Spleen (tissue), 7 donors: ENCODE measurements at regions not wholly inside any gene's neighbourhood (a gene's known extent, or its start where the extent isn't known, plus 50 kb on each side); places are given as distances from the start of the nearest gene placed in this dataset.
"Not testable (repeated sequence)": the region's sequence is repeated elsewhere in the genome, so short reads cannot be mapped to it uniquely, and the experiment has no call there.

Experiments used
- POLR2A ChIP-seq, 3 donors: fragments of 450-650 bp; IDR thresholded peaks; one replicate each; pipeline ENCODE4 v1.5.1; 2017; ENCODE audit warnings: antibody characterized with exemption in 3 of 3, mild to moderate bottlenecking in 1 of 3
- POLR2AphosphoS5 ChIP-seq, 3 donors: sonication (generic); formaldehyde crosslinking; IDR thresholded peaks; one replicate each; pipeline ENCODE4 v1.5.1; 2017; ENCODE audit warnings: antibody characterized with exemption in 3 of 3
- TF ChIP-seq, protein P1 (sequence below), 11 experiments: fragments of 200-600 bp in 7 of 11; fragments of 450-650 bp in 4 of 11; sonication (generic) in 4 of 11; IDR thresholded peaks in 8 of 11; conservative IDR thresholded peaks in 3 of 11; 1 replicate in 7 of 11; 2 replicates in 4 of 11; pipeline versions ENCODE4 v1.4.0 to v1.8.0; 2016 to 2021; ENCODE audit warnings: antibody characterized with exemption in 11 of 11, inconsistent platforms in 4 of 11, mild to moderate bottlenecking in 1 of 11
- donor health status: DM: no; HTN: no; CAD: no; lungs with moderate emphysema.
- donor health status: DM: no; HTN: no; CAD: no.
- donor health status: DM: no; HTN: no; CAD: no.

- TF ChIP-seq, protein P1, sequence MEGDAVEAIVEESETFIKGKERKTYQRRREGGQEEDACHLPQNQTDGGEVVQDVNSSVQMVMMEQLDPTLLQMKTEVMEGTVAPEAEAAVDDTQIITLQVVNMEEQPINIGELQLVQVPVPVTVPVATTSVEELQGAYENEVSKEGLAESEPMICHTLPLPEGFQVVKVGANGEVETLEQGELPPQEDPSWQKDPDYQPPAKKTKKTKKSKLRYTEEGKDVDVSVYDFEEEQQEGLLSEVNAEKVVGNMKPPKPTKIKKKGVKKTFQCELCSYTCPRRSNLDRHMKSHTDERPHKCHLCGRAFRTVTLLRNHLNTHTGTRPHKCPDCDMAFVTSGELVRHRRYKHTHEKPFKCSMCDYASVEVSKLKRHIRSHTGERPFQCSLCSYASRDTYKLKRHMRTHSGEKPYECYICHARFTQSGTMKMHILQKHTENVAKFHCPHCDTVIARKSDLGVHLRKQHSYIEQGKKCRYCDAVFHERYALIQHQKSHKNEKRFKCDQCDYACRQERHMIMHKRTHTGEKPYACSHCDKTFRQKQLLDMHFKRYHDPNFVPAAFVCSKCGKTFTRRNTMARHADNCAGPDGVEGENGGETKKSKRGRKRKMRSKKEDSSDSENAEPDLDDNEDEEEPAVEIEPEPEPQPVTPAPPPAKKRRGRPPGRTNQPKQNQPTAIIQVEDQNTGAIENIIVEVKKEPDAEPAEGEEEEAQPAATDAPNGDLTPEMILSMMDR (IDR thresholded peaks at IDR 0.05 in 8 of 11, conservative IDR thresholded peaks at IDR 0.05 in 3 of 11), result not testable (repeated sequence)
- TF ChIP-seq POLR2A, POLR2AphosphoS5 (IDR thresholded peaks at IDR 0.05): not testable (repeated sequence)
Observed at GRCh38 chr6:158888171-158888570, 69.0 kb upstream of the EZR start.
